Progenitor cell of endocrine pancreas (in vitro differentiated cells): ENCODE measurements at regions not wholly inside any gene's neighbourhood (a gene's known extent, or its start where the extent isn't known, plus 50 kb on each side); places are given as distances from the start of the nearest gene placed in this dataset.

Experiments used
- DNase-seq: peaks from one replicate; pipeline ENCODE4 v3.0.0; 2021; ENCODE audit warnings: low spot score; ENCODE audit not compliant: unreplicated experiment
- H3K27ac Mint-ChIP-seq: 2 replicates; pipeline ENCODE4 v1.8.0; 2021; ENCODE audit warnings: mild to moderate bottlenecking, moderate library complexity, mixed read lengths
- H3K27me3 Mint-ChIP-seq: 2 replicates; pipeline ENCODE4 v1.8.0; 2021; ENCODE audit warnings: mixed read lengths
- H3K36me3 Mint-ChIP-seq: 2 replicates; pipeline ENCODE4 v1.8.0; 2022; ENCODE audit warnings: mixed read lengths; ENCODE audit not compliant: insufficient read depth
- H3K4me1 Mint-ChIP-seq: 2 replicates; pipeline ENCODE4 v1.8.0; 2021; ENCODE audit warnings: low read depth, mixed read lengths
- H3K4me3 Mint-ChIP-seq: 2 replicates; pipeline ENCODE4 v1.8.0; 2021; ENCODE audit warnings: low read depth, mild to moderate bottlenecking, moderate library complexity, mixed read lengths
- H3K9me3 Mint-ChIP-seq: 2 replicates; pipeline ENCODE4 v1.8.0; 2021; ENCODE audit warnings: low read depth, mixed read lengths
- CTCF ChIP-seq: fragments of 200-600 bp; sonication (generic); IDR thresholded peaks from one replicate; pipeline ENCODE4 v1.5.0; 2021; ENCODE audit warnings: antibody characterized with exemption, mild to moderate bottlenecking; ENCODE audit not compliant: unreplicated experiment

GRCh38 chr5:2454876-2455275, 296.6 kb downstream of the IRX2 start:
- Mint-ChIP-seq H3K36me3 (no peaks in the 10 kb centered on the region), H3K4me3 (no peak overlapping the region), H3K9me3 (no peaks in the 10 kb centered on the region), H3K27ac (no peak overlapping the region), H3K27me3 (peaks cover 57% of the 10 kb centered on the region), H3K4me1 (no peaks in the 10 kb centered on the region)
- DNase-seq: no peak
- TF ChIP-seq CTCF: no peak

DNA sequence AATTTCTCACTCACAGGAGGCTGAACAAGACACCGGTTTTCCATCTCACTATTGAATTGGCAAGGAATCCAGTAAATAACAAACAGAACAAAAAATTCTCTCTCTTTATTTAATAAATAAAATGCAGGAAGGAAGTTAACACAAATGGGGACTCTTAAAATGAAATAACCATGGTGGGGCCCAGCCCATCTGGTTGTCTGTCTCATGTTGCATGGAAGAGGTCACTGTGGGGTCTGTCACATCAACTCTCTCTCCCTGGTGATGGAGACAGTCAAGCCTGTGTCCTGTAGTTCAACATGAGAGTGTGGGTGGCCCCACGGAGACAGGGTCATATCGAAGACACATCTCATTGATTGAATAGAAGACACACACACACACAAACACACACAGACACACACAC, 297.7 kb downstream of the IRX2 start:
- no peaks in the 10 kb centered on the region for H3K4me1 Mint-ChIP-seq
- H3K27ac Mint-ChIP-seq: no peak overlapping the region
- H3K9me3 Mint-ChIP-seq: no peaks in the 10 kb centered on the region

GRCh38 chr5:2451100-2451499, 300.4 kb downstream of the IRX2 start:
- Mint-ChIP-seq H3K4me3 (no peak overlapping the region), H3K27ac (no peak overlapping the region), H3K36me3 (no peaks in the 10 kb centered on the region), H3K4me1 (no peaks in the 10 kb centered on the region), H3K9me3 (no peaks in the 10 kb centered on the region), H3K27me3 (peaks cover 55% of the 10 kb centered on the region)
- TF ChIP-seq CTCF: no peak
- DNase-seq: no peak

More for the DNA sequence above, 297.7 kb downstream of the IRX2 start:
- Mint-ChIP-seq H3K4me3 (no peak overlapping the region), H3K36me3 (no peaks in the 10 kb centered on the region), H3K27me3 (peaks cover 56% of the 10 kb centered on the region)
- TF ChIP-seq CTCF: no peak
- no peak for DNase-seq

GRCh38 chr5:2442496-2443354, 308.8 kb downstream of the IRX2 start:
- no peaks in the 10 kb centered on the region for H3K36me3 Mint-ChIP-seq
- peaks cover 62% of the 10 kb centered on the region for H3K27me3 Mint-ChIP-seq
- TF ChIP-seq CTCF: no peak
- DNase-seq: no peak
- no peak overlapping the region for H3K4me3 Mint-ChIP-seq
- H3K27ac Mint-ChIP-seq: no peak overlapping the region
- H3K9me3 Mint-ChIP-seq: no peaks in the 10 kb centered on the region
- H3K4me1 Mint-ChIP-seq: no peaks in the 10 kb centered on the region

- Mint-ChIP-seq H3K4me1 (no peaks in the 10 kb centered on the region), H3K4me3 (no peak overlapping the region), H3K27ac (no peak overlapping the region), H3K27me3 (peaks cover 55% of the 10 kb centered on the region), H3K36me3 (no peaks in the 10 kb centered on the region), H3K9me3 (no peaks in the 10 kb centered on the region)
- DNase-seq: no peak
- no peak for TF ChIP-seq CTCF
Observed at GRCh38 chr5:2441495-2442180, 309.8 kb downstream of the IRX2 start.
